ENCODE measurements at regions not wholly inside any gene's neighbourhood (a gene's known extent, or its start where the extent isn't known, plus 50 kb on each side); places are given as distances from the start of the nearest gene placed in this dataset.
"Not testable (repeated sequence)": the region's sequence is repeated elsewhere in the genome, so short reads cannot be mapped to it uniquely, and the experiment has no call there.

DNA sequence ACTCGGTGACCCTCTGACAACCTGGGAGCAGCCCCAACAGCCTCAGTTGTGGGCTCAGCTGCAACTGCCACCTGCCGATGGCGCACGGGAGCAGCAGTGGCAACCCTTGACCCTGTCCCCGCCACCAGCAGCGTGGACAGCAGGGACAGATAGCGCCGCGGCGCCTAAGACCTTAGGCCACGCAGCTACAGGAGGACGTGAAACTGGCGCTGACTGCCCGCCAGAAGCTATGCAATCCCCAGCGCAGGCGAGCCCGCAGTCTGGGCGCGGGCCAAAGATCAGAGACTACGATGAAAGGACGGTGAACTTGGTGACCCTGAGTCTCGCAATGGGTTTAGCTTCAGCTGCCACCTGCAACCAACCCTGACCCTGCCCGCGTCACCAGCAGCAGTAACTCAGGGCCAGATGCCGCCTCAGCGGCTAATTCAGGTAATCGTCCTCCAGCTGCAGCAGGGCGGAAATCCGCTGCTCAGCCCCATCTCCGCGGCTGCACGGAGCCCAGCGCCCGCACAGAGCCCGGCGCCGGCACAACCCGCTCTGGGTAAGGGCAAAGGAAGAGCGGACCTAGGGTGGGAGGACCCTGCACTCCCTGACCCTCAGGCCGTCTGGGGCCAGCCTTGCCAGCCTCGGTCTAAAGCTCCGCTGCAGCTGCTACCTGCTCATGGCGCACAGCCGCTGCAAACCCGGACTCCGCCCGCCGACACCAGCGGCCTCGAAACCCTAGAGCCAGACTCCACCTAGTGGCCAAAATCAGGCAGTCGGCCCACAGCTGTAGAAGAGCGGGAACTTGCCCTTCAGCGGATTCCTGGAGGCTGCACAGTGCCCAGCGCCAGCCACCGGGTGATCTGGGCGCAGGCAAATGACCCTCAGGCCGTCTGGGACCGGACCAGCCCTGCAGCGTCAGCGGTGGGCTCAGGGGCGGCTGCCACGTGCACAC, 85.1 kb downstream of the POTEC start:
- TF ChIP-seq POLR2A (IDR thresholded peaks at IDR 0.05) = not testable (repeated sequence)
- TF ChIP-seq, protein P1, sequence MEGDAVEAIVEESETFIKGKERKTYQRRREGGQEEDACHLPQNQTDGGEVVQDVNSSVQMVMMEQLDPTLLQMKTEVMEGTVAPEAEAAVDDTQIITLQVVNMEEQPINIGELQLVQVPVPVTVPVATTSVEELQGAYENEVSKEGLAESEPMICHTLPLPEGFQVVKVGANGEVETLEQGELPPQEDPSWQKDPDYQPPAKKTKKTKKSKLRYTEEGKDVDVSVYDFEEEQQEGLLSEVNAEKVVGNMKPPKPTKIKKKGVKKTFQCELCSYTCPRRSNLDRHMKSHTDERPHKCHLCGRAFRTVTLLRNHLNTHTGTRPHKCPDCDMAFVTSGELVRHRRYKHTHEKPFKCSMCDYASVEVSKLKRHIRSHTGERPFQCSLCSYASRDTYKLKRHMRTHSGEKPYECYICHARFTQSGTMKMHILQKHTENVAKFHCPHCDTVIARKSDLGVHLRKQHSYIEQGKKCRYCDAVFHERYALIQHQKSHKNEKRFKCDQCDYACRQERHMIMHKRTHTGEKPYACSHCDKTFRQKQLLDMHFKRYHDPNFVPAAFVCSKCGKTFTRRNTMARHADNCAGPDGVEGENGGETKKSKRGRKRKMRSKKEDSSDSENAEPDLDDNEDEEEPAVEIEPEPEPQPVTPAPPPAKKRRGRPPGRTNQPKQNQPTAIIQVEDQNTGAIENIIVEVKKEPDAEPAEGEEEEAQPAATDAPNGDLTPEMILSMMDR (IDR thresholded peaks at IDR 0.05) = peak in 3 of 4 experiments; percentile 40 to 51 (median 42)
